HepG2 (cell line): ENCODE measurements at regions not wholly inside any gene's neighbourhood (a gene's known extent, or its start where the extent isn't known, plus 50 kb on each side); places are given as distances from the start of the nearest gene placed in this dataset.

ENCODE experiments used
- ATAC-seq: fragments of 200-7000 bp; cut with Tn5 transposase; 3 replicates; pipeline ENCODE4 v1.9.1; 2020; ENCODE audit warnings: mild to moderate bottlenecking, moderate library complexity
- BruUV-seq: library from RNA; stranded (reverse); fragments of 400-500 nt; replicated peaks from 2 replicates; lab custom pipeline; 2021; lab: Mats Ljungman, UMichigan
- CTCF ChIA-PET: fragments of 300-600 bp; formaldehyde crosslinking; extraction: SDS; loops from one replicate; lab custom pipeline; 2021; ENCODE audit warnings: low total read pairs, inconsistent platforms, low intra/inter-chr PET ratio; lab: Yijun Ruan, JAX
- POLR2A ChIA-PET: fragments of 350-600 bp; sonication (Branson Sonifier 250); formaldehyde crosslinking; loops from one replicate; lab custom pipeline; 2020; ENCODE audit warnings: antibody characterized with exemption, inconsistent platforms; lab: Yijun Ruan, JAX
- DNase-seq: peaks from one replicate; pipeline ENCODE4 v3.0.0-alpha.2; 2015; ENCODE audit warnings: low spot score
- FAIRE-seq: peaks from 3 replicates; lab custom pipeline; 2011; peaks lifted over from hg19 to GRCh38; lab: Jason Lieb, UNC
- H2AFZ ChIP-seq: one replicate; pipeline ENCODE4 v1.6.1; 2011; ENCODE audit warnings: low read length, inconsistent platforms
- H3K27ac ChIP-seq: fragments of 300-600 bp; 3 replicates; pipeline ENCODE4 v1.8.0; 2011; ENCODE audit warnings: mixed run types, mild to moderate bottlenecking, mixed read lengths, low read length, inconsistent platforms; ENCODE audit not compliant: insufficient read depth; ENCODE audit errors: extremely low read length
- H3K27me3 ChIP-seq, 2 experiments: fragments of 200-600 bp in 1 of 2; 2 replicates in 1 of 2; 3 replicates in 1 of 2; pipeline versions ENCODE4 v1.6.0 to v1.8.0; 2011; ENCODE audit warnings: low read length in 2 of 2, mild to moderate bottlenecking in 2 of 2, moderate library complexity in 2 of 2, inconsistent platforms in 1 of 2; ENCODE audit not compliant: insufficient read depth in 2 of 2, control insufficient read depth in 1 of 2
- H3K36me3 ChIP-seq, 2 experiments: fragments of 200-600 bp in 1 of 2; replicated peaks in 1 of 2; 2 replicates in 1 of 2; 3 replicates in 1 of 2; pipeline versions ENCODE4 v1.5.1 to v1.8.0; 2011; ENCODE audit warnings: low read length in 2 of 2, inconsistent platforms in 1 of 2; ENCODE audit not compliant: insufficient read depth in 2 of 2, control insufficient read depth in 1 of 2
- H3K4me1 ChIP-seq: 2 replicates; pipeline ENCODE4 v1.5.1; 2012; ENCODE audit warnings: low read length, inconsistent platforms; ENCODE audit not compliant: insufficient read depth
- H3K4me2 ChIP-seq: 2 replicates; pipeline ENCODE4 v1.6.0; 2011; ENCODE audit warnings: low read depth, low read length, inconsistent platforms
- H3K4me3 ChIP-seq, 3 experiments: fragments of 200-600 bp in 1 of 3; sonication (generic), shearing (Covaris generic) in 1 of 3; replicated peaks in 1 of 3; 2 replicates each; pipeline ENCODE4 v1.5.1; 2011 to 2016; ENCODE audit warnings: low read length in 3 of 3, inconsistent platforms in 2 of 3, low read depth in 2 of 3, mild to moderate bottlenecking in 2 of 3, control low read depth in 1 of 3, mixed read lengths in 1 of 3; ENCODE audit not compliant: insufficient read depth in 1 of 3
- H3K79me2 ChIP-seq: one replicate; pipeline ENCODE4 v1.6.1; 2011; ENCODE audit warnings: low read length, inconsistent platforms; ENCODE audit not compliant: insufficient read depth
- H3K9ac ChIP-seq: 2 replicates; pipeline ENCODE4 v1.6.0; 2011; ENCODE audit warnings: mild to moderate bottlenecking, low read depth, low read length, inconsistent platforms; ENCODE audit not compliant: insufficient read depth
- H3K9me3 ChIP-seq: 2 replicates; pipeline ENCODE4 v1.5.1; 2012; ENCODE audit warnings: mild to moderate bottlenecking, low read length
- H4K20me1 ChIP-seq: 2 replicates; pipeline ENCODE4 v1.6.0; 2011; ENCODE audit warnings: inconsistent platforms, mild to moderate bottlenecking, low read length, moderate library complexity; ENCODE audit not compliant: insufficient read depth
- HDAC2 ChIP-seq: sonication (generic); formaldehyde crosslinking; IDR thresholded peaks from 2 replicates; pipeline ENCODE4 v1.4.0; 2020; ENCODE audit warnings: missing genetic modification reagents
- NFE2L1 ChIP-seq: sonication (generic); formaldehyde crosslinking; IDR thresholded peaks from 2 replicates; pipeline ENCODE4 v1.4.0; 2020; ENCODE audit warnings: missing genetic modification reagents, mild to moderate bottlenecking, borderline replicate concordance
- RBAK ChIP-seq: sonication (generic); formaldehyde crosslinking; IDR thresholded peaks from 2 replicates; pipeline ENCODE4 v1.5.1; 2020; ENCODE audit warnings: mild to moderate bottlenecking, missing genetic modification reagents
- RNF219 ChIP-seq: sonication (generic); formaldehyde crosslinking; IDR thresholded peaks from 2 replicates; pipeline ENCODE4 v1.5.0; 2020; ENCODE audit warnings: mild to moderate bottlenecking, missing genetic modification reagents
- ZNF513 ChIP-seq: sonication (generic); formaldehyde crosslinking; conservative IDR thresholded peaks from 2 replicates; pipeline ENCODE4 v1.5.0; 2020; ENCODE audit warnings: missing genetic modification reagents
- ZNF574 ChIP-seq: sonication (generic); formaldehyde crosslinking; IDR thresholded peaks from 2 replicates; pipeline ENCODE4 v1.4.0; 2020; ENCODE audit warnings: missing genetic modification reagents
- ZNF782 ChIP-seq: sonication (generic); formaldehyde crosslinking; IDR thresholded peaks from 2 replicates; pipeline ENCODE4 v1.4.0; 2020; ENCODE audit warnings: missing genetic modification reagents, mild to moderate bottlenecking, borderline replicate concordance
- WGBS: methylation state at CpG from one replicate; pipeline ENCODE4 v1.1.6; 2017; ENCODE audit warnings: low lambda C conversion rate; 5-methylcytosine and 5-hydroxymethylcytosine counted together
- in situ Hi-C: cut with HindIII; loops from 2 replicates; pipeline ENCODE4 v1.10.0; 2017; ENCODE audit warnings: low pct_unique_long_range_greater_than_20kb; ENCODE audit not compliant: extremely low pct_ligation_motif_present
- intact Hi-C: fragments of 100-400 bp; cut with micrococcal nuclease; formaldehyde crosslinking; loops from one replicate; pipeline ENCODE4 v1.10.0; 2022; ENCODE audit not compliant: unreplicated experiment

- H3K9ac ChIP-seq: no peak overlapping the region
- CTCF ChIA-PET: no interaction called here
- H3K4me1 ChIP-seq: no peaks in the 10 kb centered on the region
- FAIRE-seq (no peak), ATAC-seq (no peak), DNase-seq (no peak)
- 0 out of 5 replicates have a peak, but pooled peaks cover 0 to 8% of the 10 kb centered on the region in 2 experiments for H3K27me3 ChIP-seq
- H2AFZ ChIP-seq: no peak overlapping the region
- 38% methylated on average over 4 of the region's 4 CpGs for WGBS
- no peaks in the 10 kb centered on the region for H3K79me2 ChIP-seq
- H3K36me3 ChIP-seq: no peaks in the 10 kb centered on the region
- TF ChIP-seq HDAC2 (no peak), NFE2L1 (CRISPR knock-in tag) (no peak), ZNF574 (no peak), ZNF513 (CRISPR knock-in tag) (no peak), ZNF782 (CRISPR knock-in tag) (no peak), RBAK (CRISPR knock-in tag) (no peak), RNF219 (CRISPR knock-in tag) (no peak)
- H3K27ac ChIP-seq: no peak overlapping the region
- intact Hi-C loops: no loop called here
- in situ Hi-C loops: no loop called here
- no peaks in the 10 kb centered on the region for H4K20me1 ChIP-seq
- no TSS peak for BruUV-seq
- no peaks in the 10 kb centered on the region for H3K9me3 ChIP-seq
- H3K4me2 ChIP-seq: no peak overlapping the region
- POLR2A ChIA-PET: no interaction called here
- no peak overlapping the region for H3K4me3 ChIP-seq
Measured at GRCh38 chr17:71790791-71791190, 330.0 kb upstream of the SOX9 start.
